ENCODE measurements at regions not wholly inside any gene's neighbourhood (a gene's known extent, or its start where the extent isn't known, plus 50 kb on each side); places are given as distances from the start of the nearest gene placed in this dataset.

DNA sequence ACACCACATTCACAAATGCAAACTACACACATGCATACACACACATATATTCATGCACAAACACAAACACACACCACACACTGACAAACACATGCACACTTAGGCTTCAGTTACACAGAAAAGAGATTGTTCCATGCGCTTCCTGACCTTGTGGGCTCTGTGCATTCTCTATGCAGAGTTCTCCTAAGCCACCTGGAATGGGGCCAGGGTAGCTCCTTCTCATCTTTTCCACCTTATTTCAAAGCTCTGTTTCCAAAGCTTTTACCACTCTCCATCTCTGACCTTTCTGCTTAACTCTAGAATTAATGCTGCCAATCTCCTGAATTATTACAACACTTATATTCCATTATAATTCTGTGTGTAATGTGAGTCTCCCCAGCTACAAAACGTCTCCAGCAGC, 522.3 kb upstream of the MYT1L start:
- TF ChIP-seq, protein P1, sequence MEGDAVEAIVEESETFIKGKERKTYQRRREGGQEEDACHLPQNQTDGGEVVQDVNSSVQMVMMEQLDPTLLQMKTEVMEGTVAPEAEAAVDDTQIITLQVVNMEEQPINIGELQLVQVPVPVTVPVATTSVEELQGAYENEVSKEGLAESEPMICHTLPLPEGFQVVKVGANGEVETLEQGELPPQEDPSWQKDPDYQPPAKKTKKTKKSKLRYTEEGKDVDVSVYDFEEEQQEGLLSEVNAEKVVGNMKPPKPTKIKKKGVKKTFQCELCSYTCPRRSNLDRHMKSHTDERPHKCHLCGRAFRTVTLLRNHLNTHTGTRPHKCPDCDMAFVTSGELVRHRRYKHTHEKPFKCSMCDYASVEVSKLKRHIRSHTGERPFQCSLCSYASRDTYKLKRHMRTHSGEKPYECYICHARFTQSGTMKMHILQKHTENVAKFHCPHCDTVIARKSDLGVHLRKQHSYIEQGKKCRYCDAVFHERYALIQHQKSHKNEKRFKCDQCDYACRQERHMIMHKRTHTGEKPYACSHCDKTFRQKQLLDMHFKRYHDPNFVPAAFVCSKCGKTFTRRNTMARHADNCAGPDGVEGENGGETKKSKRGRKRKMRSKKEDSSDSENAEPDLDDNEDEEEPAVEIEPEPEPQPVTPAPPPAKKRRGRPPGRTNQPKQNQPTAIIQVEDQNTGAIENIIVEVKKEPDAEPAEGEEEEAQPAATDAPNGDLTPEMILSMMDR (conservative IDR thresholded peaks at IDR 0.05), result no peak
- Mint-ChIP-seq H3K27ac (no peak overlapping the region), H3K27me3 (ENCODE audit: insufficient read depth) (no peaks in the 10 kb centered on the region), H3K4me1 (no peaks in the 10 kb centered on the region), H3K9me3 (no peaks in the 10 kb centered on the region), H3K36me3 (ENCODE audit: low read depth) (no peaks in the 10 kb centered on the region), H3K4me3 (no peak overlapping the region)
- Histone ChIP-seq H3K4me3 (ENCODE audit: low read length) (no peak overlapping the region), H3K27ac (ENCODE audit: low read depth, low read length) (no peak overlapping the region), H3K9ac (ENCODE audit: extremely low read depth, low read length, poor library complexity, severe bottlenecking) (no peak overlapping the region), H3K4me1 (ENCODE audit: control insufficient read depth, insufficient read depth, low read length) (no peaks in the 10 kb centered on the region), H3K9me3 (ENCODE audit: control insufficient read depth, low read length) (no peaks in the 10 kb centered on the region), H3K27me3 (ENCODE audit: control insufficient read depth, insufficient read depth, low read length, poor library complexity, severe bottlenecking) (no peaks in the 10 kb centered on the region), H3K36me3 (ENCODE audit: control insufficient read depth, insufficient read depth, low read length) (no peaks in the 10 kb centered on the region)
- 89 to 93% methylated on average over 1 of the region's 2 CpGs for WGBS, 2 experiments (ENCODE audit: insufficient coverage in 1 of 2, insufficient read length in 1 of 2)
- DNase-seq, result no peak

DNA sequence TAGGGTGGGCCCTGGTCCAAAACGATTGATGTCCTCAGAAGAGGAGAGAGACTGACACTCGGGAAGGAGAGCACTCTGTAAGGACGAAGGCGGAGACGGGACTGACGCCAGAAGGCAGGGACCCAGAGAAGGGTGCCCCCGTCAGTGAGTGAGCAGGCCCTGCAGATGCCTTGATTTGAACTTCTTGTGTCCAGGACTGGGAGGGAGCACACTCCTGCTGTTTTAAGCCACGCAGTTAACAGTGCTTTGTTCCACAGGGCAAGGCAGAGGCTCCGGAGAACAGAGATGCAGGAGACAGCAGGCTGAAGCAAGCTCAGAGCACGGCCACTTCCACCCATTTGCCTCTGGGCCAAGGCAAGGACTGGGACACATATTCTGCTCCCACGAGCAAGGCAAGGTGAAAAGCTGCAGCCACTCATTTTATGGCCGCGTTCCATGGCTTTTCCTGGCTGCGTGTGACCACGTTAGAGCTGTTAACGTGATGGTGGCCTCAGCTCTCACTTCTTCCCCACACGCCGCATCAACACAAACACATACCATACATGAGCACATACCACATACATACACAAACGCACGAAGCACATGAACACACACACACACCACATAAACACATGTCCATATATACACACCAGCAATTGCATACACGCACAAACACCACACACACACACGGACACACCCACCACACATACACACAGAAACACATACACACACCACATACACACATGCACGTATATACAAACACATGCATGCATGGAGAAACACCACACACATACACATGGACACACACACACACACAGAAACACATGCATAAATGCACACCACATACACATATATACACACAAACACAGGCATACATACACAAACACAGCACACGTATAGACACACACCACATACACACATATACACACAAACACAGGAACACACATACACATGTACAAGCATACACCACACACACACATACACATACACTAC, 521.0 kb upstream of the MYT1L start:
- H3K4me3 Mint-ChIP-seq, result no peak overlapping the region
- no peaks in the 10 kb centered on the region for H3K9me3 Mint-ChIP-seq
- Histone ChIP-seq H3K9ac (ENCODE audit: extremely low read depth, low read length, poor library complexity, severe bottlenecking) (no peak overlapping the region), H3K4me3 (ENCODE audit: low read length) (no peak overlapping the region), H3K36me3 (ENCODE audit: control insufficient read depth, insufficient read depth, low read length) (no peaks in the 10 kb centered on the region), H3K9me3 (ENCODE audit: control insufficient read depth, low read length) (no peaks in the 10 kb centered on the region), H3K27me3 (ENCODE audit: control insufficient read depth, insufficient read depth, low read length, poor library complexity, severe bottlenecking) (no peaks in the 10 kb centered on the region), H3K27ac (ENCODE audit: low read depth, low read length) (peak overlapping the region; percentile 42), H3K4me1 (ENCODE audit: control insufficient read depth, insufficient read depth, low read length) (no peaks in the 10 kb centered on the region)
- H3K27me3 Mint-ChIP-seq (ENCODE audit: insufficient read depth), result no peaks in the 10 kb centered on the region
- H3K36me3 Mint-ChIP-seq (ENCODE audit: low read depth), result no peaks in the 10 kb centered on the region
- H3K27ac Mint-ChIP-seq, result no peak overlapping the region
- 84 to 90% methylated on average over 14 to 24 of the region's 24 CpGs for WGBS, 2 experiments (ENCODE audit: insufficient coverage in 1 of 2, insufficient read length in 1 of 2)
- DNase-seq, result no peak
- TF ChIP-seq, protein P1 (conservative IDR thresholded peaks at IDR 0.05), result no peak
- H3K4me1 Mint-ChIP-seq, result no peaks in the 10 kb centered on the region

DNA sequence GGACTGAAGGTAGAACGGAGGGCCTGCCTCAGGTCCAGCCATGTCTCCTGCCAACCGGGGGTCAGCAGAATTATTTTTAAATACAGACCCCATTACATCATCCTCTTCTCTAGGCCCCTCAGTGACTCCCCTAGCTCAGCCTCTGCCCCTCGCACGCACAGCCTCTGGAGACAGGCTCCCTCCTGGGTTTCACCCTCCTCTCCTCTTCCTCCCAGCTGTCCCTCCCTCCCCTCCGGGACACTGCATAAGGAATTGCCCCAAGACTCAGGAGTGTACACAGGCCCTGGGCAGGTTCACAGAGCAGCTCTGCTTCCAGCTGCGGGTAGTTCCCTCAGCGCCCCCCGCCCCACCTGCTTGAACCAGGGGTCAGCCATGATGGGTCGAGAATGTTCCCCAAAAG, 520.2 kb upstream of the MYT1L start:
- Histone ChIP-seq H3K9me3 (ENCODE audit: control insufficient read depth, low read length) (no peaks in the 10 kb centered on the region), H3K36me3 (ENCODE audit: control insufficient read depth, insufficient read depth, low read length) (no peaks in the 10 kb centered on the region), H3K4me3 (ENCODE audit: low read length) (no peak overlapping the region), H3K27me3 (ENCODE audit: control insufficient read depth, insufficient read depth, low read length, poor library complexity, severe bottlenecking) (no peaks in the 10 kb centered on the region), H3K9ac (ENCODE audit: extremely low read depth, low read length, poor library complexity, severe bottlenecking) (no peak overlapping the region), H3K4me1 (ENCODE audit: control insufficient read depth, insufficient read depth, low read length) (no peaks in the 10 kb centered on the region), H3K27ac (ENCODE audit: low read depth, low read length) (peak overlapping the region; percentile 69)
- no peak overlapping the region for H3K27ac Mint-ChIP-seq
- H3K36me3 Mint-ChIP-seq (ENCODE audit: low read depth), result no peaks in the 10 kb centered on the region
- no peak for DNase-seq
- H3K4me3 Mint-ChIP-seq, result no peak overlapping the region
- no peaks in the 10 kb centered on the region for H3K4me1 Mint-ChIP-seq
- no peaks in the 10 kb centered on the region for H3K27me3 Mint-ChIP-seq (ENCODE audit: insufficient read depth)
- whole genome bisulfite sequencing, 2 experiments (ENCODE audit: insufficient coverage in 1 of 2, insufficient read length in 1 of 2), result 89 to 92% methylated on average over 8 to 9 of the region's 9 CpGs
- no peaks in the 10 kb centered on the region for H3K9me3 Mint-ChIP-seq
- TF ChIP-seq, protein P1 (conservative IDR thresholded peaks at IDR 0.05), result no peak
